Gastrocnemius medialis (tissue), 4 donors: ENCODE measurements at regions not wholly inside any gene's neighbourhood (a gene's known extent, or its start where the extent isn't known, plus 50 kb on each side); places are given as distances from the start of the nearest gene placed in this dataset.

ENCODE experiments used
- ATAC-seq, 2 donors: fragments of 150-250 bp; one replicate each; pipeline ENCODE4 v1.9.1; 2016
- DNase-seq, 2 donors: peaks; one replicate each; pipeline ENCODE4 v3.0.0-alpha.2; 2019
- H3K27ac ChIP-seq, 4 donors: fragments of 200-600 bp; sonication (generic); 1 replicate in 1 of 4; 2 replicates in 3 of 4; pipeline ENCODE4 v1.5.1; 2016 to 2018; ENCODE audit warnings: mild to moderate bottlenecking in 2 of 4, moderate library complexity in 1 of 4
- H3K27me3 ChIP-seq, 3 donors: fragments of 200-600 bp; sonication (generic) in 2 of 3; 1 replicate in 1 of 3; 2 replicates in 2 of 3; pipeline versions ENCODE4 v1.5.1 to v1.6.0; 2016 to 2019; ENCODE audit warnings: mild to moderate bottlenecking in 1 of 3, moderate library complexity in 1 of 3
- H3K36me3 ChIP-seq, 2 donors: fragments of 200-600 bp; sonication (generic) in 1 of 2; one replicate each; pipeline ENCODE4 v1.5.1; 2017 to 2018
- H3K4me1 ChIP-seq, 2 donors: fragments of 200-600 bp; sonication (generic) in 1 of 2; one replicate each; pipeline ENCODE4 v1.5.1; 2016 to 2017; ENCODE audit warnings: mild to moderate bottlenecking in 2 of 2
- H3K4me3 ChIP-seq, 4 donors: fragments of 200-600 bp; sonication (generic) in 3 of 4; 1 replicate in 1 of 4; 2 replicates in 3 of 4; pipeline ENCODE4 v1.5.1; 2016 to 2019; ENCODE audit warnings: mild to moderate bottlenecking in 2 of 4
- H3K9me3 ChIP-seq, 3 donors: fragments of 200-600 bp; sonication (generic) in 2 of 3; 1 replicate in 1 of 3; 2 replicates in 2 of 3; pipeline ENCODE4 v1.5.1; 2016 to 2019
- POLR2A ChIP-seq, 2 donors: fragments of 450-650 bp; IDR thresholded peaks; one replicate each; pipeline ENCODE4 v1.6.1; 2017; ENCODE audit warnings: antibody characterized with exemption in 2 of 2, mild to moderate bottlenecking in 2 of 2, moderate library complexity in 2 of 2
- in situ Hi-C, 4 donors: fragments of 200-750 bp; cut with MboI; loops; one replicate each; pipeline versions ENCODE4 v1.15.0 to v1.8.0; 2017; ENCODE audit warnings: low sequenced_read_pairs in 4 of 4
- intact Hi-C: fragments of 100-400 bp; cut with DNase I; formaldehyde crosslinking; loops from one replicate; pipeline ENCODE4 v1.15.1; 2023; ENCODE audit warnings: low total_unique reads
- TF ChIP-seq, protein P1 (sequence below), 5 experiments: fragments of 450-650 bp in 3 of 5; fragments of 200-600 bp in 2 of 5; sonication (generic) in 2 of 5; IDR thresholded peaks in 4 of 5; conservative IDR thresholded peaks in 1 of 5; 1 replicate in 4 of 5; 2 replicates in 1 of 5; pipeline ENCODE4 v1.5.1; 2016 to 2019; ENCODE audit warnings: antibody characterized with exemption in 5 of 5, mild to moderate bottlenecking in 3 of 5, moderate library complexity in 3 of 5

DNA sequence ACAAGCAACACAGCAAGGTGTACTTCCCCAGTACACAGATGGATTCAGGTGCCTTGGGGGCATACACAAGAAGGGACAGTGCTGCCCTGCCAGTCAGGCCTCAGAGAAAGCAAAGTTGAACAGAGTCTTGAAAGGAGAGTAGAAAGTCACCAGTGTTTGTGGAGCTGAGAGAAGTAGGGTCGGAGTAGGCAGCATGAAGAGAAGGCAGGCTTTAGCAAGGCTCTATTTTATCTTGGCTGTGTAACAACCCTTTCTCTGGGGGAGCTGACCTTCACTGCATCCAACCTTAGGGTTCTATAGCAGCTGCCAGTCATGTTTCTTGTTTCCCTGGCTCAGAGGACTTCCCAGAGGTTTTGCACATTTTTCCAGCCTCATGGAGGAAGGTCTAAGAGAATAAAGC lies 77.4 kb upstream of the BLID start:
- peaks cover 7 to 13% of the 10 kb centered on the region in 2 donors for H3K4me1 ChIP-seq
- intact Hi-C loops (no loop called here), in situ Hi-C loops (no loop called here)
- no peaks in the 10 kb centered on the region for H3K27me3 ChIP-seq
- no peaks in the 10 kb centered on the region for H3K9me3 ChIP-seq
- no peak for ATAC-seq
- no peak overlapping the region for H3K27ac ChIP-seq
- no peak for DNase-seq
- H3K36me3 ChIP-seq, result no peaks in the 10 kb centered on the region
- TF ChIP-seq, protein P1, sequence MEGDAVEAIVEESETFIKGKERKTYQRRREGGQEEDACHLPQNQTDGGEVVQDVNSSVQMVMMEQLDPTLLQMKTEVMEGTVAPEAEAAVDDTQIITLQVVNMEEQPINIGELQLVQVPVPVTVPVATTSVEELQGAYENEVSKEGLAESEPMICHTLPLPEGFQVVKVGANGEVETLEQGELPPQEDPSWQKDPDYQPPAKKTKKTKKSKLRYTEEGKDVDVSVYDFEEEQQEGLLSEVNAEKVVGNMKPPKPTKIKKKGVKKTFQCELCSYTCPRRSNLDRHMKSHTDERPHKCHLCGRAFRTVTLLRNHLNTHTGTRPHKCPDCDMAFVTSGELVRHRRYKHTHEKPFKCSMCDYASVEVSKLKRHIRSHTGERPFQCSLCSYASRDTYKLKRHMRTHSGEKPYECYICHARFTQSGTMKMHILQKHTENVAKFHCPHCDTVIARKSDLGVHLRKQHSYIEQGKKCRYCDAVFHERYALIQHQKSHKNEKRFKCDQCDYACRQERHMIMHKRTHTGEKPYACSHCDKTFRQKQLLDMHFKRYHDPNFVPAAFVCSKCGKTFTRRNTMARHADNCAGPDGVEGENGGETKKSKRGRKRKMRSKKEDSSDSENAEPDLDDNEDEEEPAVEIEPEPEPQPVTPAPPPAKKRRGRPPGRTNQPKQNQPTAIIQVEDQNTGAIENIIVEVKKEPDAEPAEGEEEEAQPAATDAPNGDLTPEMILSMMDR (IDR thresholded peaks at IDR 0.05 in 4 of 5, conservative IDR thresholded peaks at IDR 0.05 in 1 of 5), result no peak
- no peak for TF ChIP-seq POLR2A (IDR thresholded peaks at IDR 0.05)
- H3K4me3 ChIP-seq, result no peak overlapping the region

DNA sequence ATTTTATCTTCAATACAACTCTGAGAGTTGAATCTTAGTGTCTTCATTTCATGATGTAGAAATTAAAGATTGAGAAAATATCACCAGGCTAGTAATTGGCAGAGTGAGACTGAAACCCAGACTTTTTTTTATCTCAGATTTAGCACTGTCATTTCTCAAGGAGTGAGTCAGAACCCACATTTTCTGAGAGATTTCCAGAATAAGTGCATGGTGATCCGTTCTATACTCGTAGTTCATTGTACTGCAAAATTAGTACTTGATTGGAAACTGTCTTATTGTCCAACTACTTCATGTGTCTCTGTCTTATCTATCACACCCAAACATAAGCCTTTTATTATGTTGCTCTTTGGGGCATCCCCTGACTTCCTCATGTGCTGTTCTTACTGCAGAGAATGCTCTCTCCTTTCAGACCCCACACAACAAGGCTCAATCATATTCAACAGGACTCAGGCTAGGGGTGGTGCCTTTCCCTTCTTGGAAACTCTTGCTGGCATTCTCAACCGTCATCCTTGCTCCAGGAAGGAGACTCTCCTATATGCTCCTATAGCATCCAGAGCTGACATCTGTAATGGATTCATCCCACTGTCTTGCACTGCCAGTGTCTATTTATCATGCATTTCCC lies 76.7 kb upstream of the BLID start:
- intact Hi-C loops, result no loop called here

GRCh38 chr11:122190768-122191167 lies 74.8 kb upstream of the BLID start:
- H3K27me3 ChIP-seq, result no peaks in the 10 kb centered on the region
- H3K27ac ChIP-seq, result peak overlapping the region in 1 of 4 donors; percentile 74
- no peak overlapping the region for H3K4me3 ChIP-seq
- TF ChIP-seq, protein P1 (IDR thresholded peaks at IDR 0.05 in 4 of 5, conservative IDR thresholded peaks at IDR 0.05 in 1 of 5), result no peak
- TF ChIP-seq POLR2A (IDR thresholded peaks at IDR 0.05), result no peak
- in situ Hi-C loops (no loop called here), intact Hi-C loops (no loop called here)
- ATAC-seq (no peak), DNase-seq (no peak)
- H3K4me1 ChIP-seq, result peaks cover 5 to 7% of the 10 kb centered on the region in 2 donors
- no peaks in the 10 kb centered on the region for H3K9me3 ChIP-seq
- H3K36me3 ChIP-seq, result no peaks in the 10 kb centered on the region

More for the DNA sequence above, 76.7 kb upstream of the BLID start:
- Histone ChIP-seq H3K36me3 (no peaks in the 10 kb centered on the region), H3K9me3 (no peaks in the 10 kb centered on the region), H3K4me3 (no peak overlapping the region), H3K27me3 (no peaks in the 10 kb centered on the region), H3K27ac (no peak overlapping the region), H3K4me1 (peaks cover 7 to 13% of the 10 kb centered on the region in 2 donors)
- in situ Hi-C loops, result no loop called here
- DNase-seq (no peak), ATAC-seq (no peak)
- TF ChIP-seq POLR2A (IDR thresholded peaks at IDR 0.05), result no peak
- TF ChIP-seq, protein P1 (IDR thresholded peaks at IDR 0.05 in 4 of 5, conservative IDR thresholded peaks at IDR 0.05 in 1 of 5), result no peak

DNA sequence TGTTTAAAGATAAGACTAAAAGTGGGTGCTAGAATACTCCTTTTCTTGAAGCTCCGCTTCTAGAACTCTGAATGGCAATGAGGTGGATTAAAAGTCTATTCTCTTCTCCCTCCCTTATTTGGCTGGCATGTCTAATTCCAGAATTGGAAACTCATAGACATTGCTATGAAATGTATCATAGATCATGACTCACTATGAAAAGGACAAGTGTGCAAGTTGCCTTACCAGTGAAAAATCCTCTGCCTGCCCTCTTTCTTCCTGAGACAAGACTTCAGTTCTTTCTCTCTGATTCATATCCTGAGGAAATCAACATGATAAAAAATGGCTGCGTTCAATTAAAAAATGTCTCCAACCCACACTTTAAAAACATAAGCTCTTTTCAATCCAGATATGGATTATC lies 73.2 kb upstream of the BLID start:
- Histone ChIP-seq H3K27me3 (no peaks in the 10 kb centered on the region), H3K36me3 (no peaks in the 10 kb centered on the region), H3K4me1 (peaks cover 5 to 7% of the 10 kb centered on the region in 2 donors), H3K9me3 (no peaks in the 10 kb centered on the region), H3K4me3 (no peak overlapping the region), H3K27ac (peak overlapping the region; percentile 43 to 74 (median 50))
- DNase-seq (no peak), ATAC-seq (peak; percentile 90 to 91)
- intact Hi-C loops (no loop called here), in situ Hi-C loops (no loop called here)
- TF ChIP-seq, protein P1 (IDR thresholded peaks at IDR 0.05 in 4 of 5, conservative IDR thresholded peaks at IDR 0.05 in 1 of 5), result no peak
- no peak for TF ChIP-seq POLR2A (IDR thresholded peaks at IDR 0.05)
